ENCODE measurements at regions not wholly inside any gene's neighbourhood (a gene's known extent, or its start where the extent isn't known, plus 50 kb on each side); places are given as distances from the start of the nearest gene placed in this dataset.

- in situ Hi-C loops (cut with MboI) (loop anchor here (5.0 to 25.0 kb wide), 2 partner anchors 120 to 935 kb away; no protein-coding TSS in a partner anchor), intact Hi-C loops (cut with micrococcal nuclease) (loop anchor here (2.0 to 10.0 kb wide), 3 partner anchors 527 to 1065 kb away; no protein-coding TSS in a partner anchor)
- H3K4me2 ChIP-seq (ENCODE audit: insufficient read depth, low read length), result no peak overlapping the region
- no peaks in the 10 kb centered on the region for H3K9me3 ChIP-seq (replicated peaks; ENCODE audit: control insufficient read depth, insufficient read depth, low read depth, low read length)
- H3K36me3 ChIP-seq (ENCODE audit: control insufficient read depth, insufficient read depth, low read length), result no peaks in the 10 kb centered on the region
- 0% methylated on average over 9 of the region's 9 CpGs for WGBS (ENCODE audit: insufficient coverage, low coverage, missing lambda C conversion rate)
- DNase-seq (ENCODE audit: extremely low read depth in 1 of 4, low spot score in 3 of 4), result no peak
- no peak for FAIRE-seq
- CTCF ChIA-PET (ENCODE audit: low intra/inter-chr PET ratio), result interaction anchor here (6.1 kb wide), 1 partner anchor 120 kb away, joined by 33 read pairs; no protein-coding TSS in a partner anchor
- no peak overlapping the region for H3K27ac ChIP-seq (ENCODE audit: extremely low read depth, low read depth, low read length)
- no peak overlapping the region for H3K9ac ChIP-seq (ENCODE audit: insufficient read depth in 1 of 2, low read depth in 2 of 2, low read length in 2 of 2)
- H3K4me3 ChIP-seq, result no peak overlapping the region
- ATAC-seq, result no peak
- POLR2A ChIA-PET, result no interaction called here
- H3K79me2 ChIP-seq (ENCODE audit: control insufficient read depth, insufficient read depth, low read length), result no peaks in the 10 kb centered on the region
- peaks cover 2 to 16% of the 10 kb centered on the region in 2 experiments; a peak in 4 of 5 replicates for H3K27me3 ChIP-seq (ENCODE audit: control insufficient read depth in 2 of 2, insufficient read depth in 2 of 2, low read length in 2 of 2)
- H3K4me1 ChIP-seq (replicated peaks in 1 of 2; ENCODE audit: control insufficient read depth in 2 of 2, insufficient read depth in 2 of 2, low read length in 2 of 2), result no peaks in the 10 kb centered on the region
- H2AFZ ChIP-seq (ENCODE audit: low read depth, low read length), result 0 out of 2 replicates have a peak overlapping the region, but pooled peaks have one; percentile 9
- TF ChIP-seq PATZ1 (CRISPR knock-in tag; IDR thresholded peaks at IDR 0.05; ENCODE audit: borderline replicate concordance), result no peak
- no peak for TF ChIP-seq ZFP30 (CRISPR knock-in tag; IDR thresholded peaks at IDR 0.05; ENCODE audit: borderline replicate concordance)
- no peak for TF ChIP-seq RERE (CRISPR knock-in tag; IDR thresholded peaks at IDR 0.05; ENCODE audit: borderline replicate concordance)
- TF ChIP-seq XRCC3 (IDR thresholded peaks at IDR 0.05), result no peak
- TF ChIP-seq SOX6 (IDR thresholded peaks at IDR 0.05), result no peak
- BruUV-seq (replicated peaks), result no TSS peak
- H3K9me1 ChIP-seq (ENCODE audit: control insufficient read depth, insufficient read depth, low read length), result no peaks in the 10 kb centered on the region
- H4K20me1 ChIP-seq (replicated peaks; ENCODE audit: control insufficient read depth, insufficient read depth, low read length), result 0 out of 2 replicates have a peak, but pooled peaks cover 4% of the 10 kb centered on the region
Measured at GRCh38 chr11:32172041-32172847, 81.4 kb downstream of the RCN1 start.

Measured in K562 (cell line).